ENCODE measurements at regions not wholly inside any gene's neighbourhood (a gene's known extent, or its start where the extent isn't known, plus 50 kb on each side); places are given as distances from the start of the nearest gene placed in this dataset.

DNA sequence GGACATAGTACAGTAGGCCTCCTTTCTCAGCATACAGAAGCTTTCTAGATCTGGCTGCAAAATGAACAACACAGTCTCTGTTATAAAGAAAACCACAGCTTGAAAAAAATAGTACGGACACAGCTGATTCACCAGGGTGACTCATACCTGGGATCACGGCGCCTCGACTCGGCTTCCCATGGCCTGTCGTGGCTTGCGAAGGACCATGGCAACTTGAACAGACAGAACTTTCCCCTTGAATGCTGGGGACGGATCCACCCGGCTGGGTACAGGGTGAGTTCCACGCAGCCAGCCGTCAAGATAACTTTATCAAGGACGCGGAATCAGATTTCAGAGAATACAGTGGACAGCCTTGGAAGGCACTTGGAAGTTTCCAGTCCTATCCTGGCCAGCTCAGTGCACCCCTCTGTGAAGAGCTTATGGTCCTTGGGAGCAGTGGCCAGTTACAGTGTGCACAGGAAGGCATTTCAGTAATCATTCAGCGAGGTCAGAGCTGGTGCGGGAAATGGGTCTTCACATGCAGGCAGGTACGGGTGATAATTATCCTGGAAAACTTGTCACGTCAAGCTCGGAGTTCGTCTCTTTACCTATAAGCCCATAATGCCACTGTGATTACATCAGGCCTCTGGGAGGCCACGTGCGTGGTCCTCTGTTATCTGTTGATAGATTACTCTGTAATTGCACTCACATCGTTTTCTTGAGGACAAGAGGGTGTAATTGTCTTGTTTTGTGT is 57.9 kb upstream of the MAF start:
- Histone ChIP-seq H3K9ac (ENCODE audit: low read length) (no peak overlapping the region), H2AFZ (ENCODE audit: insufficient read depth, low read depth, low read length, poor library complexity, severe bottlenecking) (no peak overlapping the region), H3K4me3 (ENCODE audit: control extremely low read depth in 1 of 5, extremely low read depth in 1 of 5, insufficient read depth in 1 of 5, low read depth in 2 of 5, low read length in 4 of 5) (no peak overlapping the region), H3K36me3 (replicated peaks in 1 of 2; ENCODE audit: control extremely low read depth in 1 of 2, control insufficient read depth in 1 of 2, extremely low read depth in 1 of 2, insufficient read depth in 2 of 2, low read length in 1 of 2) (no peaks in the 10 kb centered on the region), H3K4me2 (replicated peaks; ENCODE audit: low read depth, low read length, poor library complexity, severe bottlenecking) (no peak overlapping the region), H4K20me1 (ENCODE audit: control insufficient read depth, insufficient read depth, low read length, poor library complexity, severe bottlenecking) (no peaks in the 10 kb centered on the region), H3K79me2 (ENCODE audit: control insufficient read depth, insufficient read depth, low read length) (no peaks in the 10 kb centered on the region), H3K9me3 (ENCODE audit: control extremely low read depth in 1 of 3, control insufficient read depth in 2 of 3, insufficient read depth in 1 of 3, low read length in 2 of 3) (no peaks in the 10 kb centered on the region), H3K4me1 (ENCODE audit: control insufficient read depth in 2 of 2, insufficient read depth in 2 of 2, low read length in 2 of 2) (no peaks in the 10 kb centered on the region), H3K27ac (ENCODE audit: low read length in 2 of 2) (no peak overlapping the region), H3K27me3 (replicated peaks in 1 of 4; ENCODE audit: control extremely low read depth in 1 of 4, control insufficient read depth in 3 of 4, insufficient read depth in 4 of 4, low read length in 3 of 4) (peaks cover 0 to 2% (median 0%) of the 10 kb centered on the region in 4 experiments)
- intact Hi-C loops (cut with micrococcal nuclease), result no loop called here
- ATAC-seq (ENCODE audit: low read depth) (no peak), DNase-seq (no peak)
- H3K27ac Mint-ChIP-seq, result no peak overlapping the region
- no peaks in the 10 kb centered on the region for H3K9me3 Mint-ChIP-seq (ENCODE audit: insufficient read depth)
- TF ChIP-seq CTCF (IDR thresholded peaks at IDR 0.05), result no peak
- no peak for TF ChIP-seq EZH2 (IDR thresholded peaks at IDR 0.05; ENCODE audit: borderline replicate concordance, insufficient read depth, low read depth, low read length, poor library complexity, severe bottlenecking)
- H3K4me3 Mint-ChIP-seq, result no peak overlapping the region
- H3K4me1 Mint-ChIP-seq, result no peaks in the 10 kb centered on the region
- 94% methylated on average over 14 of the region's 22 CpGs for WGBS (ENCODE audit: insufficient coverage)
- ChIA-PET POLR2A (no interaction called here), CTCF (interaction anchor here (0.9 kb wide), 1 partner anchor 9 kb away, joined by 3 read pairs; no protein-coding TSS in a partner anchor)
- peaks cover 1% of the 10 kb centered on the region for H3K27me3 Mint-ChIP-seq

DNA sequence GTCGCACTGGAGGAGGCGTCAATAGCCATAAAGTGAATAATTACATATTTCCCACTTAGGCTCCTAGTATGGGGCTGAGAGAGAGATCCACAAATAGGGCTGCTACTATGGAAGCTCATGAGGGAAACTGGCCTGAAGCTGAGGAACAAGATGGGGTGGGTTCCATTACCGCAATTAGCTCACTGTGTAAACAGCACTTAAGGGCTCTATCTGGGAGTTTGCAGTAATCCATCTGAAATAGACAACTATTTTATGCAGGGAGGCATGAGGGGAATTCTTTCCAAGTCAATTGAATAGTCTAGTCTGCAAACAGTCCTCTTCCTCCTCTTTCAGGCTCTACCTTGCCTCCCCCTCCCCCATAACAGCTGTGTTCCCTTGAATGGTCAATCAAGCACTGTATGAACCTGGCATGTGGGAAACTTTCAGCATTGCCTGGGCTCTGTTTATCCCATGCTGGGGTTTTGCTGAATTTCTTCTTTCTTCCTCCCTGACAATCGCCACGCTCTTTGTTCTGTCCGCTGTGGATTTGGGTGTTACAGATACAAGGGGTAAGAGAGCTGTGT is 56.1 kb upstream of the MAF start:
- TF ChIP-seq CTCF (IDR thresholded peaks at IDR 0.05), result no peak
- no peak for TF ChIP-seq EZH2 (IDR thresholded peaks at IDR 0.05; ENCODE audit: borderline replicate concordance, insufficient read depth, low read depth, low read length, poor library complexity, severe bottlenecking)
- no peak overlapping the region for H3K9ac ChIP-seq (ENCODE audit: low read length)
- no peaks in the 10 kb centered on the region for H3K9me3 Mint-ChIP-seq (ENCODE audit: insufficient read depth)
- H3K36me3 ChIP-seq (replicated peaks in 1 of 2; ENCODE audit: control extremely low read depth in 1 of 2, control insufficient read depth in 1 of 2, extremely low read depth in 1 of 2, insufficient read depth in 2 of 2, low read length in 1 of 2), result no peaks in the 10 kb centered on the region
- H3K4me2 ChIP-seq (replicated peaks; ENCODE audit: low read depth, low read length, poor library complexity, severe bottlenecking), result no peak overlapping the region
- no peak for ATAC-seq (ENCODE audit: low read depth)
- no peaks in the 10 kb centered on the region for H3K4me1 ChIP-seq (ENCODE audit: control insufficient read depth in 2 of 2, insufficient read depth in 2 of 2, low read length in 2 of 2)
- H3K4me1 Mint-ChIP-seq, result no peaks in the 10 kb centered on the region
- H3K4me3 Mint-ChIP-seq, result no peak overlapping the region
- H3K27ac Mint-ChIP-seq, result no peak overlapping the region
- no peaks in the 10 kb centered on the region for H4K20me1 ChIP-seq (ENCODE audit: control insufficient read depth, insufficient read depth, low read length, poor library complexity, severe bottlenecking)
- H3K27ac ChIP-seq (ENCODE audit: low read length in 2 of 2), result no peak overlapping the region
- CTCF ChIA-PET, result no interaction called here
- DNase-seq, result no peak
- no peaks in the 10 kb centered on the region for H3K79me2 ChIP-seq (ENCODE audit: control insufficient read depth, insufficient read depth, low read length)
- POLR2A ChIA-PET, result no interaction called here
- peaks cover 4% of the 10 kb centered on the region for H3K27me3 Mint-ChIP-seq
- H3K4me3 ChIP-seq (ENCODE audit: control extremely low read depth in 1 of 5, extremely low read depth in 1 of 5, insufficient read depth in 1 of 5, low read depth in 2 of 5, low read length in 4 of 5), result no peak overlapping the region
- intact Hi-C loops (cut with micrococcal nuclease), result no loop called here
- H3K9me3 ChIP-seq (ENCODE audit: control extremely low read depth in 1 of 3, control insufficient read depth in 2 of 3, insufficient read depth in 1 of 3, low read length in 2 of 3), result no peaks in the 10 kb centered on the region
- 100% methylated on average over 1 of the region's 6 CpGs for WGBS (ENCODE audit: insufficient coverage)
- peaks cover 0 to 2% (median 0%) of the 10 kb centered on the region in 4 experiments for H3K27me3 ChIP-seq (replicated peaks in 1 of 4; ENCODE audit: control extremely low read depth in 1 of 4, control insufficient read depth in 3 of 4, insufficient read depth in 4 of 4, low read length in 3 of 4)
- H2AFZ ChIP-seq (ENCODE audit: insufficient read depth, low read depth, low read length, poor library complexity, severe bottlenecking), result no peak overlapping the region
